ENCODE measurements at regions not wholly inside any gene's neighbourhood (a gene's known extent, or its start where the extent isn't known, plus 50 kb on each side); places are given as distances from the start of the nearest gene placed in this dataset.

- no peak for TF ChIP-seq CTCF (IDR thresholded peaks at IDR 0.05)
- no peak for TF ChIP-seq POLR2A (IDR thresholded peaks at IDR 0.05)
Measured at GRCh38 chr18:52163478-52163877, 176.5 kb upstream of the DCC start.

All from uterus (tissue), 2 donors.